Large intestine (tissue), 3 donors: ENCODE measurements at regions not wholly inside any gene's neighbourhood (a gene's known extent, or its start where the extent isn't known, plus 50 kb on each side); places are given as distances from the start of the nearest gene placed in this dataset.

Source experiments
- DNase-seq, 2 donors: peaks; one replicate each; pipeline versions ENCODE4 v3.0.0 to v3.0.0-alpha.2; 2013
- H3K27ac ChIP-seq: one replicate; pipeline ENCODE4 v1.5.1; 2013; ENCODE audit warnings: low read length
- H3K27me3 ChIP-seq: 2 replicates; pipeline ENCODE4 v1.6.1; 2013; ENCODE audit warnings: low read length; ENCODE audit not compliant: control insufficient read depth, insufficient read depth
- H3K36me3 ChIP-seq: 2 replicates; pipeline ENCODE4 v1.6.1; 2013; ENCODE audit warnings: low read length; ENCODE audit not compliant: control insufficient read depth, insufficient read depth
- H3K4me1 ChIP-seq: one replicate; pipeline ENCODE4 v1.6.1; 2013; ENCODE audit warnings: low read length; ENCODE audit not compliant: control insufficient read depth, insufficient read depth
- H3K4me3 ChIP-seq: one replicate; pipeline ENCODE4 v1.5.1; 2013; ENCODE audit warnings: low read length
- H3K9me3 ChIP-seq: one replicate; pipeline ENCODE4 v1.6.1; 2013; ENCODE audit warnings: mild to moderate bottlenecking, low read depth, low read length, moderate library complexity; ENCODE audit not compliant: control insufficient read depth
- WGBS: methylation state at CpG from one replicate; pipeline ENCODE4 v1.1.5; 2013; ENCODE audit warnings: low lambda C conversion rate; ENCODE audit not compliant: insufficient coverage; 5-methylcytosine and 5-hydroxymethylcytosine counted together

DNA sequence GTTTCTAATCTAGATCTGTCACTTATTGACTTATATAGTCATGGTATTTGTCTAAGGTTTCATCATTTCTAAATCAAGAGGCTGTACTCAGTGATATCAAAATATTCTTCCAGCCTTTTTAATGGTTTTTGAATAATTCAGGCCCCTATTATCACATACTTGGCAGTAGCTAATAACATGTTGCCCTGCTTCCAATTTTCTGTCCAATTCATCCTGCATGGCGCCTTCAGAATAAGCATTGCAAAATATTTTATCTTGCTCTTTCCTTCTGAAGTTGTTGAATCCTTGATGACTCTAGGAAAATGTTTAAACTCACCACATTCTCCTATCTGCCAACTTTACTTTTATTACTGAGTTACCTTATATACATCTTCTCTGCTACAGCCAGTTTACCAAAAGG is 517.2 kb upstream of the B3GALT2 start:
- no peaks in the 10 kb centered on the region for H3K4me1 ChIP-seq
- H3K4me3 ChIP-seq: no peak overlapping the region
- H3K9me3 ChIP-seq: no peaks in the 10 kb centered on the region
- no peak for DNase-seq
- WGBS: 100% methylated on average over 1 of the region's 1 CpG
- H3K27ac ChIP-seq: no peak overlapping the region
- no peaks in the 10 kb centered on the region for H3K36me3 ChIP-seq
- no peaks in the 10 kb centered on the region for H3K27me3 ChIP-seq

DNA sequence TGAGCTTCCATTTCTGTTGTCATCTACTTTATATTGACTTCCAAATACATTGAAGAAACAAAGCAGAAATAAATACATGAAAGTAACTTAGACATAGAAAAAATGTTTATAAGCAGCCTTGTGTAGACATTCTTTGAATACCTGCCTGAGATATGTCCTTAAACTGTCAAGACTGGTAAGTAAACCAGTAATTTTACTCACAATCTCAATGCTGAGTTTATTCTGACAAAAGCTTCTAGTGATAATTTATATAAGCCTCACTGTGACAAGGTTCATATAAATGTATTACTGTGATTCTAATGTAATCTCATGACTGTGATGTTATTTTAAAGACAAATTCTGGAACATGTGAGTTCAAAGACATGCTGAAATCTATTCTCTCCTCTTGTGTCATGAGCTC is 516.7 kb upstream of the B3GALT2 start:
- Histone ChIP-seq H3K4me3 (no peak overlapping the region), H3K36me3 (no peaks in the 10 kb centered on the region), H3K27ac (no peak overlapping the region), H3K4me1 (no peaks in the 10 kb centered on the region), H3K27me3 (no peaks in the 10 kb centered on the region), H3K9me3 (no peaks in the 10 kb centered on the region)
- DNase-seq: no peak

DNA sequence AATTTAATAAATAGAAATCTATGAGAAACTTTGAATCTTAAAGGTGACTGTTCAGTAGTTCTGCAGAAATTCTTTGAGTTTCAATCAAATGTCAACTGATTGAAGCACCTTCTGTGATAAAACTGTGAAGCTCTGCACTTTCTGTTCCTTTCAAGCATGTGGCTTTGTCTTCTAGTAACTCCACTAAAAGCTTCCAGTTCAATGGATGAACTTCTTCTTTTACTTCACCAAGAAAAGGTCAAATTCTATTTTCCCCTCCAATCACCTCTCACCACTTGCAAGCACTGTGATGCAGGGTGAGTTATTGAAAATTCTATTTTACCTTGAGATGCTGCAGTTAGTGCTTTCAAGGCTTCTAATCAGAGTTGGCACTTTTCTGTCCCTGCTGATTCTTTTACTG is 515.3 kb upstream of the B3GALT2 start:
- H3K4me1 ChIP-seq: no peaks in the 10 kb centered on the region
- H3K27ac ChIP-seq: no peak overlapping the region
- no peaks in the 10 kb centered on the region for H3K36me3 ChIP-seq
- no peaks in the 10 kb centered on the region for H3K27me3 ChIP-seq
- H3K9me3 ChIP-seq: no peaks in the 10 kb centered on the region
- H3K4me3 ChIP-seq: no peak overlapping the region
- no peak for DNase-seq

DNA sequence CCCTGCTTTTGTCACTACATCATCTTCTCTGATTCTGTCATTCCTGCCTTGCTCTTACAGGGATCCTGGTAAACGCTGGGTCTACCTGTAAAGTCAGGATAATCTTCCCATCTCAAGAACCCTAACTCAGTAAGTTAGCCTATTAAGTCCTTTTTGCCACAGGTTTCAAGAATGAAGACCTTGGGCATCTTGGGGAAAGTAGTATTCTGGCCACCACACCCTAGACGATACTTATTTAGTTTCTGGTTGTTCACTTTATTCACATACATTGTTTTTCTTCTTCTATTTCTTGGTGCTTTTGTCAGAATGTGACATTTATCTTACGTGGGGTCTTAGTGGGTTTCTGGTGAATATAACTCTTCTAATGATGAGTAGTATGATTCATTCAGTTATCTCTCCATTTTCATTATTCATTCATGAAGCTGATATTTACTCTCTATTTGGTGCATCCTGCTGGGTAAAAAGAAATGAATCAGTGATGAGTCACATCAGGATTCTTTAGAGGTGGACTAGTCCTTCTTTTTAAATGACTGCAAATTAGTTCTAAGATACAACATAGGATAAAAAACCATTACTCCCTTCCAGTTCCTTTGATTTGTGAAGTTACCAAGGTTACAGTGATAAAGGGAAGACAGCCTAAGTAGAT is 514.4 kb upstream of the B3GALT2 start:
- no peaks in the 10 kb centered on the region for H3K9me3 ChIP-seq
- WGBS: 100% methylated on average over 3 of the region's 3 CpGs
- no peak overlapping the region for H3K27ac ChIP-seq
- H3K4me3 ChIP-seq: no peak overlapping the region
- no peaks in the 10 kb centered on the region for H3K36me3 ChIP-seq
- no peaks in the 10 kb centered on the region for H3K27me3 ChIP-seq
- DNase-seq: no peak
- no peaks in the 10 kb centered on the region for H3K4me1 ChIP-seq

- Histone ChIP-seq H3K4me1 (no peaks in the 10 kb centered on the region), H3K9me3 (no peaks in the 10 kb centered on the region), H3K36me3 (no peaks in the 10 kb centered on the region), H3K4me3 (no peak overlapping the region), H3K27me3 (no peaks in the 10 kb centered on the region), H3K27ac (no peak overlapping the region)
- WGBS: 100% methylated on average over 1 of the region's 4 CpGs
- no peak for DNase-seq
These were observed 512.8 kb upstream of the B3GALT2 start for GRCh38 chr1:193699261-193699660.

GRCh38 chr1:193697776-193698175 is 511.4 kb upstream of the B3GALT2 start:
- 70% methylated on average over 2 of the region's 3 CpGs for WGBS
- H3K36me3 ChIP-seq: no peaks in the 10 kb centered on the region
- H3K27me3 ChIP-seq: no peaks in the 10 kb centered on the region
- no peak overlapping the region for H3K4me3 ChIP-seq
- H3K9me3 ChIP-seq: no peaks in the 10 kb centered on the region
- no peaks in the 10 kb centered on the region for H3K4me1 ChIP-seq
- no peak overlapping the region for H3K27ac ChIP-seq
- no peak for DNase-seq

GRCh38 chr1:193697115-193697762 is 510.8 kb upstream of the B3GALT2 start:
- Histone ChIP-seq H3K27ac (no peak overlapping the region), H3K36me3 (no peaks in the 10 kb centered on the region), H3K4me3 (no peak overlapping the region), H3K4me1 (no peaks in the 10 kb centered on the region), H3K9me3 (no peaks in the 10 kb centered on the region), H3K27me3 (no peaks in the 10 kb centered on the region)
- WGBS: no CpG with 5 or more reads among the region's 2 CpGs
- DNase-seq: no peak

GRCh38 chr1:193694741-193695140 is 508.3 kb upstream of the B3GALT2 start:
- H3K9me3 ChIP-seq: no peaks in the 10 kb centered on the region
- H3K27me3 ChIP-seq: no peaks in the 10 kb centered on the region
- no peaks in the 10 kb centered on the region for H3K4me1 ChIP-seq
- WGBS: no CpG with 5 or more reads among the region's 1 CpG
- no peak overlapping the region for H3K27ac ChIP-seq
- H3K36me3 ChIP-seq: no peaks in the 10 kb centered on the region
- no peak for DNase-seq
- H3K4me3 ChIP-seq: no peak overlapping the region

DNA sequence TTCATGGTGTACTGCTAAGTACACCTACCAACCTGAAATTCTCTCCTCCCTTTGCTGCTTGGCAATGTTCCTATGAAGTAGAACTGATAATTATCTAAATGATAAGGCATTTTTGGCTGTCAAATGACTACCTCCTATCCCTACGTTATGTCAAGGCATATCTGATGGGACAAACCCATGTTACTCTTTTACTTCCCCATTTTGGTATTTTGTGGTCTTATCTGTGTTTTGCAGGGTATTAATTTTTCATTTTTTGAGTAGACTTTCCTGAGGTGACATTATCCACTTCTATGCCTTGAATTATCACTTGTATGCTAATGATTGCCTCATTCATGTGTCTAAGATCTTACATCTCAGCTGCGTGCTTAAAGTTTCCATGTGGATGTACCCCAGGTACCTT is 499.6 kb upstream of the B3GALT2 start:
- Histone ChIP-seq H3K27ac (no peak overlapping the region), H3K36me3 (no peaks in the 10 kb centered on the region), H3K4me1 (no peaks in the 10 kb centered on the region), H3K4me3 (no peak overlapping the region), H3K27me3 (no peaks in the 10 kb centered on the region), H3K9me3 (no peaks in the 10 kb centered on the region)
- 100% methylated on average over 1 of the region's 2 CpGs for WGBS
- DNase-seq: no peak

DNA sequence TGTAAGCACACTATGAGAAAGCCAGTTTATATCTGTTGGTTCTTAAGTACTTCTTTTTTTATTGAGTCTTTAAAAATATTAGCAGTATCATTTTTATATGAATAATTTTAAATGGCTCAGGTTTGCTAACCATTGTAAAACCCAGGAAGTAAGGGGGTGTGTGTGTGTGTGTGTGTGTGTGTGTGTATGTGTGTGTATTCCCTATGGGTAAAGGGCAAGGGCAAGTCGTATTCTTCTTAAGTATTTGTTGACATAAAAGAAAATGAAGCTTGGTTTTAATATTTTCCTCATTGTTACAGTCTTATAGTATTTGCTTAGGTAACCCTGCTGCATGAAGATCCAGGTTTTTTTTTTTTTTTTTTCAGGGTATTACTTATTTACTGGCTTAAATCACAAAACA is 495.0 kb upstream of the B3GALT2 start:
- WGBS: no CpG with 5 or more reads among the region's 1 CpG

DNA sequence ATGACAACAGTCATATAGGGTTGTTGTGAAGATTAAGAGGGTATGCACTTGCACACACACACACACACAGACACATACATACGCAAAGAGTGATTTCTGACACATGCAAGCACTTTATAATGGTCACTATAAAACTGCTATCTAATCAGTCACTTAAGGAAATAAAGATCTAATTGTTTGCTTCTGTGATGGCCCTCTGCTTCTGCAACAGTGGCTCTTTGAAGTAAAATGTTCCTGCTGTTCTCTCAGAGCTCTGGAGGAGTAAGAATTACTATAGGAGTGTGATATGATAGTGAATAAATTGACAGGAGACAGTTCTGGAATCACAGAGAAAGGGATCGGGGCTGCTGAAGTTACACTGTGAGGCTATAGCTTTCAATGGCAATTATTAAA is 494.5 kb upstream of the B3GALT2 start:
- Histone ChIP-seq H3K9me3 (no peaks in the 10 kb centered on the region), H3K4me3 (no peak overlapping the region), H3K27me3 (no peaks in the 10 kb centered on the region), H3K27ac (no peak overlapping the region), H3K4me1 (no peaks in the 10 kb centered on the region), H3K36me3 (no peaks in the 10 kb centered on the region)
- DNase-seq: no peak
- WGBS: no CpG with 5 or more reads among the region's 2 CpGs

More for the DNA sequence above, 495.0 kb upstream of the B3GALT2 start:
- Histone ChIP-seq H3K27ac (no peak overlapping the region), H3K4me1 (no peaks in the 10 kb centered on the region), H3K27me3 (no peaks in the 10 kb centered on the region), H3K36me3 (no peaks in the 10 kb centered on the region), H3K9me3 (no peaks in the 10 kb centered on the region), H3K4me3 (no peak overlapping the region)
- peak in 1 of 2 donors; percentile 43 for DNase-seq
